B cell (primary cell): ENCODE measurements at regions not wholly inside any gene's neighbourhood (a gene's known extent, or its start where the extent isn't known, plus 50 kb on each side); places are given as distances from the start of the nearest gene placed in this dataset.

Experiments used
- EZH2 ChIP-seq: IDR thresholded peaks from 2 replicates; pipeline ENCODE4 v1.6.1; 2012; ENCODE audit warnings: borderline replicate concordance, low read depth, mild to moderate bottlenecking, moderate library complexity, low read length; ENCODE audit not compliant: insufficient read depth, poor library complexity, severe bottlenecking
- TF ChIP-seq, protein P1 (sequence below): fragments of 200-600 bp; IDR thresholded peaks from one replicate; pipeline ENCODE4 v1.8.0; 2022; ENCODE audit warnings: antibody characterized with exemption, mild to moderate bottlenecking

DNA sequence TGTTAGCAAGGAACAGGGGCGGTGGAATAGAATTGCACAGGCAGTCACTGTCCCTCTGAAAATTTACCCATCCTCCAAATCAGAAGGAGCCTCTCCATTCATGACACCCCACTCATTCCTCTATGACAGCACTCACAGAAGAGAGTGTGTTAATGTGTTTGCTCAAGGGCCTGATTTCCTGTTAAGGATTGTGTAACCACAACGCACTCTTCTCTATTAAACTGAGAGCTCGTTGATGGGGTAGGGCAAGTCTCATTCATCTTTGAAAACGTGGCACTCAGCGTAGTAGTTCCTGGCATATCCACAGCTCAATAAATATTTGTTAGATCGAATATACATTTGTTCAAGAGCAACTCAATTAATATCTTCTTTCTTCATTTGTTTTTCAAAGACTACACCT is 106.4 kb downstream of the VAPA start:
- TF ChIP-seq, protein P1, sequence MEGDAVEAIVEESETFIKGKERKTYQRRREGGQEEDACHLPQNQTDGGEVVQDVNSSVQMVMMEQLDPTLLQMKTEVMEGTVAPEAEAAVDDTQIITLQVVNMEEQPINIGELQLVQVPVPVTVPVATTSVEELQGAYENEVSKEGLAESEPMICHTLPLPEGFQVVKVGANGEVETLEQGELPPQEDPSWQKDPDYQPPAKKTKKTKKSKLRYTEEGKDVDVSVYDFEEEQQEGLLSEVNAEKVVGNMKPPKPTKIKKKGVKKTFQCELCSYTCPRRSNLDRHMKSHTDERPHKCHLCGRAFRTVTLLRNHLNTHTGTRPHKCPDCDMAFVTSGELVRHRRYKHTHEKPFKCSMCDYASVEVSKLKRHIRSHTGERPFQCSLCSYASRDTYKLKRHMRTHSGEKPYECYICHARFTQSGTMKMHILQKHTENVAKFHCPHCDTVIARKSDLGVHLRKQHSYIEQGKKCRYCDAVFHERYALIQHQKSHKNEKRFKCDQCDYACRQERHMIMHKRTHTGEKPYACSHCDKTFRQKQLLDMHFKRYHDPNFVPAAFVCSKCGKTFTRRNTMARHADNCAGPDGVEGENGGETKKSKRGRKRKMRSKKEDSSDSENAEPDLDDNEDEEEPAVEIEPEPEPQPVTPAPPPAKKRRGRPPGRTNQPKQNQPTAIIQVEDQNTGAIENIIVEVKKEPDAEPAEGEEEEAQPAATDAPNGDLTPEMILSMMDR = no peak
- no peak for TF ChIP-seq EZH2
